ENCODE measurements at regions not wholly inside any gene's neighbourhood (a gene's known extent, or its start where the extent isn't known, plus 50 kb on each side); places are given as distances from the start of the nearest gene placed in this dataset.
"Not testable (repeated sequence)": the region's sequence is repeated elsewhere in the genome, so short reads cannot be mapped to it uniquely, and the experiment has no call there.

- Mint-ChIP-seq H3K4me3 (no peak overlapping the region), H3K36me3 (ENCODE audit: low read depth) (no peaks in the 10 kb centered on the region), H3K4me1 (ENCODE audit: low read depth) (no peaks in the 10 kb centered on the region), H3K9me3 (no peaks in the 10 kb centered on the region), H3K27ac (no peak overlapping the region), H3K27me3 (ENCODE audit: low read depth) (peaks cover 2% of the 10 kb centered on the region)
- intact Hi-C loops (cut with micrococcal nuclease), result no loop called here
- CTCF ChIA-PET, result no interaction called here
- no peak for DNase-seq
These were observed 314.8 kb upstream of the GOT2 start for GRCh38 chr16:59048876-59049275.

GRCh38 chr16:59047114-59047513 is 313.0 kb upstream of the GOT2 start:
- H3K27me3 Mint-ChIP-seq (ENCODE audit: low read depth), result peaks cover 7% of the 10 kb centered on the region
- DNase-seq, result no peak
- no peaks in the 10 kb centered on the region for H3K9me3 Mint-ChIP-seq
- no peaks in the 10 kb centered on the region for H3K36me3 Mint-ChIP-seq (ENCODE audit: low read depth)
- H3K4me3 Mint-ChIP-seq, result no peak overlapping the region
- H3K27ac Mint-ChIP-seq, result no peak overlapping the region
- intact Hi-C loops (cut with micrococcal nuclease), result no loop called here
- no peaks in the 10 kb centered on the region for H3K4me1 Mint-ChIP-seq (ENCODE audit: low read depth)
- CTCF ChIA-PET, result no interaction called here

- intact Hi-C loops (cut with micrococcal nuclease), result no loop called here
- H3K4me1 Mint-ChIP-seq (ENCODE audit: low read depth), result no peaks in the 10 kb centered on the region
- peaks cover 5% of the 10 kb centered on the region for H3K27me3 Mint-ChIP-seq (ENCODE audit: low read depth)
- no peak overlapping the region for H3K27ac Mint-ChIP-seq
- DNase-seq, result no peak
- CTCF ChIA-PET, result no interaction called here
- H3K9me3 Mint-ChIP-seq, result no peaks in the 10 kb centered on the region
- no peak overlapping the region for H3K4me3 Mint-ChIP-seq
- no peaks in the 10 kb centered on the region for H3K36me3 Mint-ChIP-seq (ENCODE audit: low read depth)
These were observed 312.2 kb upstream of the GOT2 start for GRCh38 chr16:59046335-59046734.

- H3K36me3 Mint-ChIP-seq (ENCODE audit: low read depth), result no peaks in the 10 kb centered on the region
- no peaks in the 10 kb centered on the region for H3K4me1 Mint-ChIP-seq (ENCODE audit: low read depth)
- intact Hi-C loops (cut with micrococcal nuclease), result no loop called here
- H3K9me3 Mint-ChIP-seq, result no peaks in the 10 kb centered on the region
- CTCF ChIA-PET, result no interaction called here
- no peak overlapping the region for H3K27ac Mint-ChIP-seq
- H3K27me3 Mint-ChIP-seq (ENCODE audit: low read depth), result peaks cover 5% of the 10 kb centered on the region
- DNase-seq, result no peak
- no peak overlapping the region for H3K4me3 Mint-ChIP-seq
These were observed 311.4 kb upstream of the GOT2 start for GRCh38 chr16:59045501-59045900.

- H3K4me1 Mint-ChIP-seq (ENCODE audit: low read depth), result no peaks in the 10 kb centered on the region
- no peak overlapping the region for H3K27ac Mint-ChIP-seq
- no peaks in the 10 kb centered on the region for H3K36me3 Mint-ChIP-seq (ENCODE audit: low read depth)
- peaks cover 8% of the 10 kb centered on the region for H3K27me3 Mint-ChIP-seq (ENCODE audit: low read depth)
- CTCF ChIA-PET, result no interaction called here
- no peak for DNase-seq
- H3K9me3 Mint-ChIP-seq, result no peaks in the 10 kb centered on the region
- intact Hi-C loops (cut with micrococcal nuclease), result no loop called here
- H3K4me3 Mint-ChIP-seq, result no peak overlapping the region
These were observed 310.5 kb upstream of the GOT2 start for GRCh38 chr16:59044616-59045015.

- Mint-ChIP-seq H3K36me3 (ENCODE audit: low read depth) (no peaks in the 10 kb centered on the region), H3K4me3 (no peak overlapping the region), H3K9me3 (no peaks in the 10 kb centered on the region), H3K27me3 (ENCODE audit: low read depth) (peaks cover 8% of the 10 kb centered on the region), H3K4me1 (ENCODE audit: low read depth) (no peaks in the 10 kb centered on the region), H3K27ac (no peak overlapping the region)
- CTCF ChIA-PET, result interaction anchor here (1.4 kb wide), 1 partner anchor 13 kb away, joined by 3 read pairs; no protein-coding TSS in a partner anchor
- intact Hi-C loops (cut with micrococcal nuclease), result no loop called here
- DNase-seq, result no peak
These were observed 308.2 kb upstream of the GOT2 start for GRCh38 chr16:59042301-59042700.

GRCh38 chr16:59039066-59039720 is 305.1 kb upstream of the GOT2 start:
- H3K4me1 Mint-ChIP-seq (ENCODE audit: low read depth), result no peaks in the 10 kb centered on the region
- H3K4me3 Mint-ChIP-seq, result no peak overlapping the region
- intact Hi-C loops (cut with micrococcal nuclease), result no loop called here
- CTCF ChIA-PET, result no interaction called here
- H3K27me3 Mint-ChIP-seq (ENCODE audit: low read depth), result peaks cover 8% of the 10 kb centered on the region
- DNase-seq, result no peak
- H3K27ac Mint-ChIP-seq, result no peak overlapping the region
- H3K9me3 Mint-ChIP-seq, result peaks cover 4% of the 10 kb centered on the region
- no peaks in the 10 kb centered on the region for H3K36me3 Mint-ChIP-seq (ENCODE audit: low read depth)

- intact Hi-C loops (cut with micrococcal nuclease), result no loop called here
- no peak for DNase-seq
- Mint-ChIP-seq H3K4me1 (ENCODE audit: low read depth) (no peaks in the 10 kb centered on the region), H3K4me3 (no peak overlapping the region), H3K27me3 (ENCODE audit: low read depth) (peaks cover 1% of the 10 kb centered on the region), H3K27ac (no peak overlapping the region), H3K9me3 (peaks cover 4% of the 10 kb centered on the region), H3K36me3 (ENCODE audit: low read depth) (no peaks in the 10 kb centered on the region)
- CTCF ChIA-PET, result no interaction called here
These were observed 296.9 kb upstream of the GOT2 start for GRCh38 chr16:59030923-59031485.

GRCh38 chr16:59021751-59022150 is 287.6 kb upstream of the GOT2 start:
- intact Hi-C loops (cut with micrococcal nuclease), result no loop called here
- Mint-ChIP-seq H3K36me3 (ENCODE audit: low read depth) (no peaks in the 10 kb centered on the region), H3K4me3 (no peak overlapping the region), H3K27ac (no peak overlapping the region), H3K9me3 (peaks cover 3% of the 10 kb centered on the region), H3K27me3 (ENCODE audit: low read depth) (peaks cover 2% of the 10 kb centered on the region), H3K4me1 (ENCODE audit: low read depth) (no peaks in the 10 kb centered on the region)
- DNase-seq, result no peak
- CTCF ChIA-PET, result no interaction called here

- intact Hi-C loops (cut with micrococcal nuclease), result no loop called here
- no peak overlapping the region for H3K4me3 Mint-ChIP-seq
- no peaks in the 10 kb centered on the region for H3K36me3 Mint-ChIP-seq (ENCODE audit: low read depth)
- no peaks in the 10 kb centered on the region for H3K27me3 Mint-ChIP-seq (ENCODE audit: low read depth)
- H3K4me1 Mint-ChIP-seq (ENCODE audit: low read depth), result no peaks in the 10 kb centered on the region
- H3K9me3 Mint-ChIP-seq, result peaks cover 3% of the 10 kb centered on the region
- CTCF ChIA-PET, result interaction anchor here (0.9 kb wide), 1 partner anchor 17 kb away, joined by 3 read pairs; no protein-coding TSS in a partner anchor
- no peak for DNase-seq
- no peak overlapping the region for H3K27ac Mint-ChIP-seq
These were observed 279.8 kb upstream of the GOT2 start for GRCh38 chr16:59013930-59014329.

- CTCF ChIA-PET, result no interaction called here
- intact Hi-C loops (cut with micrococcal nuclease), result no loop called here
- no peaks in the 10 kb centered on the region for H3K4me1 Mint-ChIP-seq (ENCODE audit: low read depth)
- H3K27ac Mint-ChIP-seq, result no peak overlapping the region
- no peak for DNase-seq
- H3K27me3 Mint-ChIP-seq (ENCODE audit: low read depth), result no peaks in the 10 kb centered on the region
- H3K9me3 Mint-ChIP-seq, result peaks cover 2% of the 10 kb centered on the region
- H3K36me3 Mint-ChIP-seq (ENCODE audit: low read depth), result no peaks in the 10 kb centered on the region
- H3K4me3 Mint-ChIP-seq, result no peak overlapping the region
These were observed 265.6 kb upstream of the GOT2 start for GRCh38 chr16:58999762-59000161.

- not testable (repeated sequence) for H3K4me1 Mint-ChIP-seq (ENCODE audit: low read depth); H3K27ac Mint-ChIP-seq
- H3K9me3 Mint-ChIP-seq, result peaks cover 12% of the 10 kb centered on the region
These were observed 258.6 kb upstream of the GOT2 start for GRCh38 chr16:58992755-58993154.

GRCh38 chr16:58983181-58983965 is 249.3 kb upstream of the GOT2 start:
- H3K9me3 Mint-ChIP-seq; H3K4me1 Mint-ChIP-seq (ENCODE audit: low read depth); H3K4me3 Mint-ChIP-seq; H3K27ac Mint-ChIP-seq; intact Hi-C loops (cut with micrococcal nuclease); H3K27me3 Mint-ChIP-seq (ENCODE audit: low read depth); DNase-seq; CTCF ChIA-PET; H3K36me3 Mint-ChIP-seq (ENCODE audit: low read depth): not testable (repeated sequence)

More at GRCh38 chr16:58992755-58993154, 258.6 kb upstream of the GOT2 start:
- H3K4me3 Mint-ChIP-seq; H3K36me3 Mint-ChIP-seq (ENCODE audit: low read depth); DNase-seq; CTCF ChIA-PET; H3K27me3 Mint-ChIP-seq (ENCODE audit: low read depth); intact Hi-C loops (cut with micrococcal nuclease): not testable (repeated sequence)
